Upper lobe of left lung (tissue), 4 donors: ENCODE measurements at regions not wholly inside any gene's neighbourhood (a gene's known extent, or its start where the extent isn't known, plus 50 kb on each side); places are given as distances from the start of the nearest gene placed in this dataset.

Source experiments
- POLR2A ChIP-seq, 4 donors: fragments of 450-650 bp; IDR thresholded peaks; one replicate each; pipeline ENCODE4 v1.5.1; 2016 to 2017; ENCODE audit warnings: antibody characterized with exemption in 4 of 4, mild to moderate bottlenecking in 2 of 4
- TF ChIP-seq, protein P1 (sequence below), 6 experiments: fragments of 450-650 bp in 4 of 6; fragments of 200-600 bp in 2 of 6; sonication (generic) in 2 of 6; IDR thresholded peaks; one replicate each; pipeline ENCODE4 v1.5.1; 2016 to 2019; ENCODE audit warnings: antibody characterized with exemption in 6 of 6

DNA sequence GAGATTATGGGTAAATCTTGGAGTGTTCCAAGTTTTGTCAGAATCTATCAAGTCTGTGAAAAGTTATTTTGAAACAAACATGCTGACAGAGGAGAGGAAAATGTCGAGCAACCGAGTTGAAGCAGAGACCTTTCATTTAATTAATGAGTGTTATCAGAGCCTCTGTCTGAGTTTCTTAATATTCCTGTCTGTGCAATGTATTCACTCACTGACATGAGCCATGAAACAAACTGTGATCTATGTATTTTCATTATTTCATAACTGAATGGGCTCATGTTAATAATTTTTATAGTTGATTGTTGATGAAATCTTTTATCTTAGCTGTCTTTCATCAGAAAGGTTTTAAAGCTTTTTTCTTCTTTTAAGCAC is 144.2 kb upstream of the FAR2 start:
- TF ChIP-seq POLR2A (IDR thresholded peaks at IDR 0.05): no peak
- TF ChIP-seq, protein P1, sequence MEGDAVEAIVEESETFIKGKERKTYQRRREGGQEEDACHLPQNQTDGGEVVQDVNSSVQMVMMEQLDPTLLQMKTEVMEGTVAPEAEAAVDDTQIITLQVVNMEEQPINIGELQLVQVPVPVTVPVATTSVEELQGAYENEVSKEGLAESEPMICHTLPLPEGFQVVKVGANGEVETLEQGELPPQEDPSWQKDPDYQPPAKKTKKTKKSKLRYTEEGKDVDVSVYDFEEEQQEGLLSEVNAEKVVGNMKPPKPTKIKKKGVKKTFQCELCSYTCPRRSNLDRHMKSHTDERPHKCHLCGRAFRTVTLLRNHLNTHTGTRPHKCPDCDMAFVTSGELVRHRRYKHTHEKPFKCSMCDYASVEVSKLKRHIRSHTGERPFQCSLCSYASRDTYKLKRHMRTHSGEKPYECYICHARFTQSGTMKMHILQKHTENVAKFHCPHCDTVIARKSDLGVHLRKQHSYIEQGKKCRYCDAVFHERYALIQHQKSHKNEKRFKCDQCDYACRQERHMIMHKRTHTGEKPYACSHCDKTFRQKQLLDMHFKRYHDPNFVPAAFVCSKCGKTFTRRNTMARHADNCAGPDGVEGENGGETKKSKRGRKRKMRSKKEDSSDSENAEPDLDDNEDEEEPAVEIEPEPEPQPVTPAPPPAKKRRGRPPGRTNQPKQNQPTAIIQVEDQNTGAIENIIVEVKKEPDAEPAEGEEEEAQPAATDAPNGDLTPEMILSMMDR (IDR thresholded peaks at IDR 0.05): no peak
